HFFc6 (cell line): ENCODE measurements at regions not wholly inside any gene's neighbourhood (a gene's known extent, or its start where the extent isn't known, plus 50 kb on each side); places are given as distances from the start of the nearest gene placed in this dataset.

Experiments used
- DNase-seq: peaks from one replicate; pipeline ENCODE4 v3.0.0-alpha.2; 2018
- H3K27ac Mint-ChIP-seq: 2 replicates; pipeline ENCODE4 v1.8.0; 2020; ENCODE audit warnings: mild to moderate bottlenecking, mixed read lengths
- H3K27me3 Mint-ChIP-seq: 2 replicates; pipeline ENCODE4 v1.8.0; 2021; ENCODE audit warnings: mild to moderate bottlenecking, moderate library complexity, mixed read lengths; ENCODE audit not compliant: insufficient read depth
- H3K36me3 Mint-ChIP-seq: 2 replicates; pipeline ENCODE4 v1.8.0; 2021; ENCODE audit warnings: low read depth, mixed read lengths
- H3K4me1 Mint-ChIP-seq: 2 replicates; pipeline ENCODE4 v1.8.0; 2020; ENCODE audit warnings: low read depth, mixed read lengths
- H3K4me3 Mint-ChIP-seq: 2 replicates; pipeline ENCODE4 v1.8.0; 2020; ENCODE audit warnings: mild to moderate bottlenecking, moderate library complexity, mixed read lengths
- H3K9me3 Mint-ChIP-seq: 2 replicates; pipeline ENCODE4 v1.8.0; 2020; ENCODE audit warnings: mild to moderate bottlenecking, mixed read lengths
- CTCF ChIP-seq: fragments of 200-600 bp; sonication (generic); IDR thresholded peaks from 2 replicates; pipeline ENCODE4 v1.5.0; 2021; ENCODE audit warnings: antibody characterized with exemption, mild to moderate bottlenecking

DNA sequence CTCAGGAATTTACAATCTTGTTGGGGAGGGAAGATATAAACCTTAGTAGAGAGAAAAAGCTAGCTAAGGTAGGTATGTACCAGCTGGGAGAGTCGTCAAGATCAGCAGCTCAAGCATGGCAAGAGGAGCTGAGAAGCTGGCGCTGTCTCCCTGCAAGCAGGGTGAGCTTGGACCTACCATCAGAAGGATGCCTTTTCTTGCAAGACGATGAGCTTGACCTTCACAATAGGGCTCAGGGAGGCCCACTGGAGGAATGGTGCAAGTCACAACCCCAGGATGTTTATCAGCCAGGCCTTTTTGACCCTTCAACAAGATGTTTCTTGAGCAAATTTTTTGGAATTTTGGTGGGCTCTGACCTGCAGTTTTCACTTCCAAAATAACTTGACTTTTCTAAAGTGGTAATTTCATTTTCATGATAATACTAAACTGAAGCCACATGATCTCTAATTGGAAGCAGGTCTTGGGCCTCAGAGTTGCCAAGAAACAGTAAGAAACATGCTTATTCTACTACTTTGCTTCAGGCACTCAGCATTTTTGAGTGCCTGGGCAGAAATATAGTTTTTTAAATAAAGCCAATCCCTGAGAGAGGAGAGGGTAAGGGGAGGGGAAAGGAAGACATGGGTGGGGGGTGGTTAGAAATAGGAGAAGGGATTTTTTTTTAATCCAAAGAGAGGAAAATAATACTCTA is 258.1 kb downstream of the CLIC5 start:
- TF ChIP-seq CTCF, result no peak
- no peaks in the 10 kb centered on the region for H3K36me3 Mint-ChIP-seq
- peaks cover 11% of the 10 kb centered on the region; the same call in 1 of the 2 replicates for H3K27me3 Mint-ChIP-seq
- H3K4me3 Mint-ChIP-seq, result no peak overlapping the region
- no peak for DNase-seq
- H3K4me1 Mint-ChIP-seq, result peaks cover 9% of the 10 kb centered on the region
- H3K27ac Mint-ChIP-seq, result no peak overlapping the region
- no peaks in the 10 kb centered on the region for H3K9me3 Mint-ChIP-seq

GRCh38 chr6:45756606-45757005 is 259.1 kb downstream of the CLIC5 start:
- Mint-ChIP-seq H3K4me1 (peaks cover 9% of the 10 kb centered on the region), H3K36me3 (no peaks in the 10 kb centered on the region), H3K4me3 (no peak overlapping the region), H3K27me3 (peaks cover 10% of the 10 kb centered on the region), H3K27ac (no peak overlapping the region), H3K9me3 (no peaks in the 10 kb centered on the region)
- no peak for TF ChIP-seq CTCF
- DNase-seq, result no peak

- DNase-seq, result no peak
- Mint-ChIP-seq H3K9me3 (no peaks in the 10 kb centered on the region), H3K4me3 (no peak overlapping the region), H3K36me3 (no peaks in the 10 kb centered on the region), H3K4me1 (peaks cover 9% of the 10 kb centered on the region), H3K27ac (no peak overlapping the region), H3K27me3 (peaks cover 19% of the 10 kb centered on the region)
- no peak for TF ChIP-seq CTCF
Measured at GRCh38 chr6:45754432-45754831, 261.2 kb downstream of the CLIC5 start.

- peaks cover 11% of the 10 kb centered on the region for H3K9me3 Mint-ChIP-seq
- no peak overlapping the region for H3K27ac Mint-ChIP-seq
- peaks cover 6% of the 10 kb centered on the region; the same call in 1 of the 2 replicates for H3K36me3 Mint-ChIP-seq
- H3K4me3 Mint-ChIP-seq, result no peak overlapping the region
- H3K4me1 Mint-ChIP-seq, result peaks cover 22% of the 10 kb centered on the region
- peak; percentile 7 for DNase-seq
- peaks cover 15% of the 10 kb centered on the region for H3K27me3 Mint-ChIP-seq
- TF ChIP-seq CTCF, result no peak
Measured at GRCh38 chr6:45746046-45746445, 269.6 kb downstream of the CLIC5 start.

- no peak for DNase-seq
- H3K9me3 Mint-ChIP-seq, result peaks cover 7% of the 10 kb centered on the region
- H3K27ac Mint-ChIP-seq, result no peak overlapping the region
- peaks cover 11% of the 10 kb centered on the region; the same call in 1 of the 2 replicates for H3K27me3 Mint-ChIP-seq
- H3K4me3 Mint-ChIP-seq, result no peak overlapping the region
- H3K4me1 Mint-ChIP-seq, result peaks cover 22% of the 10 kb centered on the region
- H3K36me3 Mint-ChIP-seq, result peaks cover 6% of the 10 kb centered on the region; the same call in 1 of the 2 replicates
- no peak for TF ChIP-seq CTCF
Measured at GRCh38 chr6:45743028-45743615, 272.5 kb downstream of the CLIC5 start.
